Hematopoietic multipotent progenitor cell (in vitro differentiated cells): ENCODE measurements at regions not wholly inside any gene's neighbourhood (a gene's known extent, or its start where the extent isn't known, plus 50 kb on each side); places are given as distances from the start of the nearest gene placed in this dataset.

Experiments
- DNase-seq, 3 donors: peaks; one replicate each; pipeline ENCODE4 v3.0.0-alpha.2; 2011 to 2015; ENCODE audit warnings: low read depth in 2 of 3, low spot score in 2 of 3

GRCh38 chr5:74275171-74275992, 365.1 kb downstream of the ENC1 start:
- DNase-seq: no peak

GRCh38 chr5:74274326-74274725, 366.2 kb downstream of the ENC1 start:
- DNase-seq: no peak

- no peak for DNase-seq
Observed at GRCh38 chr5:74272831-74273451, 367.6 kb downstream of the ENC1 start.

GRCh38 chr5:74272024-74272775, 368.3 kb downstream of the ENC1 start:
- DNase-seq: no peak

- DNase-seq: no peak
Observed at GRCh38 chr5:74268297-74268696, 372.2 kb downstream of the ENC1 start.

GRCh38 chr5:74266836-74267235, 373.7 kb downstream of the ENC1 start:
- no peak for DNase-seq

- no peak for DNase-seq
Observed at GRCh38 chr5:74266132-74266531, 374.4 kb downstream of the ENC1 start.

GRCh38 chr5:74262544-74263207, 377.9 kb downstream of the ENC1 start:
- DNase-seq: no peak

- no peak for DNase-seq
Observed at GRCh38 chr5:74261866-74262265, 378.7 kb downstream of the ENC1 start.

GRCh38 chr5:74261421-74261820, 379.1 kb downstream of the ENC1 start:
- DNase-seq: no peak

GRCh38 chr5:74259572-74259971, 381.0 kb downstream of the ENC1 start:
- DNase-seq: no peak

- DNase-seq: no peak
Observed at GRCh38 chr5:74258314-74258665, 382.2 kb downstream of the ENC1 start.

GRCh38 chr5:74257645-74258313, 382.7 kb downstream of the ENC1 start:
- DNase-seq: peak in 2 of 3 donors; percentile 33 to 55

GRCh38 chr5:74257060-74257527, 383.4 kb downstream of the ENC1 start:
- no peak for DNase-seq

GRCh38 chr5:74255692-74256392, 384.7 kb downstream of the ENC1 start:
- no peak for DNase-seq

GRCh38 chr5:74254257-74254656, 386.3 kb downstream of the ENC1 start:
- no peak for DNase-seq

GRCh38 chr5:74252044-74252443, 388.5 kb downstream of the ENC1 start:
- no peak for DNase-seq

GRCh38 chr5:74251141-74252035, 389.1 kb downstream of the ENC1 start:
- peak in 2 of 3 donors; percentile 18 to 40 for DNase-seq
